ENCODE measurements at regions not wholly inside any gene's neighbourhood (a gene's known extent, or its start where the extent isn't known, plus 50 kb on each side); places are given as distances from the start of the nearest gene placed in this dataset.

DNA sequence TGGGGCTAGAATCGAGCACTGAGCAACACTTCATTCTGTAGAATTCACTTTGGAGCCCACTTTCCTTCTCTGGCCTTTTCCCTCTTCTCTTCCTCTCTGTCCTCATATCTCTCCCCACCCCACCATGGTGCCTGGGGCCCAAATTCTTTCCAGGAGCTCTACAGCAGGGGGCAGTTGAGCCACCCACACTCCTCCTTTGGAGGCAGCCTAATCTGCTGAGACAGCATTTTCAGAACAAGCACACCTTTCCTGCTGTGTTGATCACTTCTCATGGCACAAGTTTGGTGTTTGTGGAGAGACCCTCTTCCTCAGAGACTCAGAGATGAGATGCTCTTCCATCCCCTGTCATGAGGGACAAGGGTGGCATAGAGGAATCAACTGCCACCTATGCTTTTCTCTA, 52.0 kb upstream of the PRR23C start:
- TF ChIP-seq, protein P1, sequence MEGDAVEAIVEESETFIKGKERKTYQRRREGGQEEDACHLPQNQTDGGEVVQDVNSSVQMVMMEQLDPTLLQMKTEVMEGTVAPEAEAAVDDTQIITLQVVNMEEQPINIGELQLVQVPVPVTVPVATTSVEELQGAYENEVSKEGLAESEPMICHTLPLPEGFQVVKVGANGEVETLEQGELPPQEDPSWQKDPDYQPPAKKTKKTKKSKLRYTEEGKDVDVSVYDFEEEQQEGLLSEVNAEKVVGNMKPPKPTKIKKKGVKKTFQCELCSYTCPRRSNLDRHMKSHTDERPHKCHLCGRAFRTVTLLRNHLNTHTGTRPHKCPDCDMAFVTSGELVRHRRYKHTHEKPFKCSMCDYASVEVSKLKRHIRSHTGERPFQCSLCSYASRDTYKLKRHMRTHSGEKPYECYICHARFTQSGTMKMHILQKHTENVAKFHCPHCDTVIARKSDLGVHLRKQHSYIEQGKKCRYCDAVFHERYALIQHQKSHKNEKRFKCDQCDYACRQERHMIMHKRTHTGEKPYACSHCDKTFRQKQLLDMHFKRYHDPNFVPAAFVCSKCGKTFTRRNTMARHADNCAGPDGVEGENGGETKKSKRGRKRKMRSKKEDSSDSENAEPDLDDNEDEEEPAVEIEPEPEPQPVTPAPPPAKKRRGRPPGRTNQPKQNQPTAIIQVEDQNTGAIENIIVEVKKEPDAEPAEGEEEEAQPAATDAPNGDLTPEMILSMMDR (tag by site-specific recombination; IDR thresholded peaks at IDR 0.05): no peak
- TF ChIP-seq ZNF510 (tag by site-specific recombination; IDR thresholded peaks at IDR 0.05; ENCODE audit: insufficient replicate concordance) (no peak), GFI1B (tag by site-specific recombination; IDR thresholded peaks at IDR 0.05) (no peak), ZNF10 (tag by site-specific recombination; IDR thresholded peaks at IDR 0.05) (no peak), ZNF404 (tag by site-specific recombination; IDR thresholded peaks at IDR 0.05) (no peak), YY1 (tag by site-specific recombination; IDR thresholded peaks at IDR 0.05) (no peak), SALL2 (tag by site-specific recombination; IDR thresholded peaks at IDR 0.05; ENCODE audit: borderline replicate concordance) (no peak)
